GDM1 (cell line): ENCODE measurements at regions not wholly inside any gene's neighbourhood (a gene's known extent, or its start where the extent isn't known, plus 50 kb on each side); places are given as distances from the start of the nearest gene placed in this dataset.
A peak's percentile ranks its signal among the peaks of the same experiment; 100 is the strongest.

Experiments used
- DNase-seq: peaks from one replicate; lab custom pipeline; 2025; lab: John Stamatoyannopoulos, UW

GRCh38 chr12:45549337-45549902, 180.1 kb upstream of the ARID2 start:
- DNase-seq: no peak

DNA sequence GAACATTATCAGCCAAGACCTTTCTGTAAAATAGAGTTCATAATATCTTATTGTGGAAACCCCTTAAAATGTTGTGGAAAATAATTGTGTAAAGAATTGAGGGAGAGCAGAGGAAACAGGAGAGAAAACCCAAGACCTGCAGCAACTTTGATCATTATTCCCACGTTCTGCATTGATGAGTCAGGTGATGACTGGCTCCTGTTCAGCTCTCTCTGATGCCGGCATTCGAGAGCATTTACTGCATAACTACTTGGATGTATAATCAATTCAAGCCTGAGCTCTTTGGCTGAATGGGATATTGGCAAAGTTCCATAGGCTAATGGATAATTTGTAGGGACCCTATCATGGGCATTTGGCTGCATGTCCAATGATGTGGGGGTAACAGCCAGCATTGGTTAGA, 176.3 kb upstream of the ARID2 start:
- no peak for DNase-seq

- peak; percentile 56 for DNase-seq
Measured at GRCh38 chr12:45557016-45557415, 172.5 kb upstream of the ARID2 start.

- DNase-seq: no peak
Measured at GRCh38 chr12:45558353-45558752, 171.2 kb upstream of the ARID2 start.

- DNase-seq: no peak
Measured at GRCh38 chr12:45559537-45559936, 170.0 kb upstream of the ARID2 start.

GRCh38 chr12:45560689-45561088, 168.8 kb upstream of the ARID2 start:
- no peak for DNase-seq

- DNase-seq: no peak
Measured at GRCh38 chr12:45561488-45561887, 168.0 kb upstream of the ARID2 start.

DNA sequence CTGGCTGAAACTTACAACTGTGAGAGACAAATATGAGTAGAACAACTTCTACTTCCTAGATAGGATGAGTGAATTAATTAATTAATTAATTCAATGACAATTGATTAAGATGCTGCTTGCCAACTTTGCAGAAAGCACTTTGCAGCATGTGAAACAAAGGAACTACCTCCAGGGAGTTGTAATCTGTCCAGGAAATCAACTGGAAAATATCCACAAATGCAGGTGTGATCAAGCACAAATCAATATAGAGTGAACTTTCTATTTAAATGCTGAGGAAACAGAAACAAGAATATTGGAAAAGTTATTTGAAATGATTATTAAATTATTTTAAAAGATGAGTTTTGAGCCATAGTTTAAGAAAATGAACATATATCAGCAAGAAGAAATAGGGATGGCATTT, 163.9 kb upstream of the ARID2 start:
- no peak for DNase-seq

DNA sequence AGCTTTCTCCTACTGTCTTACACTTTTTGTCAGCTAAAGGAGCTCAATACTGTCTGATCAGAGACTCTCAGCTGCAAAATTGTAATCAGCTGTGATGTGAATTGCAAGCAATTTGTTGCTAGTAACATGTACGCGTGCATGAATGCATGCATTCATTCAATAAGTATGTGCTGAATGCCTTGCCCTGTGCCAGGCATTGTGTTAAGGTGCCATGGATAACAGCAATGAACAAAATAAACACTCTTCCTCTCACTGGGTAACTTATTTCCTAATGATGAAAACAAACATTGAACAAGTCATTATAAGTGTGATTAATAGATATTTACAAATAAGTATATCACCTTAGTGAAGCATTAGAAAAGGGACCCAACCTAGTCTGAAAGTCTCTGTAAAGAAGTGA, 163.2 kb upstream of the ARID2 start:
- no peak for DNase-seq

DNA sequence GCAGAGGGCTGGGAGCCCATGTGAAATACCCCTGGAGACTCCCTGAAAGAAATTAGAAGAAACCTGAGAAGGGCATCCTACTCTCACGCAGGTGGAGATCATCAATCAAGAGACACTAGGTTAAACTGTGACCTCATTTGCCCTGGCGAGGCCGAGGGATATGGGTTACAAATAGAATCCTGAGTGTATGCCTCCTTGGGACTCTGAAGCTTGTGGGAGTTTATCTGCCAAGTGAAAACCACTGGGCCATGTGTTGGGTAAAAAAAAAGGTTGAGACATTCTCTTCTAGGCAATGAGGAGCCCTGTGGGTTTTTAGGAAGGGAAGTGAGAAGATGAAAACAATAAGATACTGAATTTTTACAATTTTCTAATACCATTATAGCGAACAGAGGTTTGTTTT, 160.7 kb upstream of the ARID2 start:
- no peak for DNase-seq

DNA sequence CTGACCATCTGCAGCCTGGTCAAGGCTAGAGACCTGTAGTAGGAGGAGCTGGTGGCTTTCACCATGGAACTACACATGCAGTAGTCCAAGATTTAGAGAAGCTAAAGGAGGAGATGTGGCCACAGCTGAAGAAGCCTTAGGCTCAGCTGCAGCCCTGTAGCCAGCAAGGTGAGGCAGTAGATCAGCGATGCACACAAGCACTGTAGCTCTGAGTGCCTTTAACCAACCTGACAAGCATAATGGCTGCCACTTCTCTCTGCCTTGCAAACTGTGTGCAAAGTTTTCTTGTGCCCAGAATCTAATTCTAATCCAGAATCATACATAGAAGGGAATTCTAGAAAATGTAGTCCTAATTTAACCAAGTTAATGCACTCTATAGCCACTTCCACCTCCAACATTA, 159.0 kb upstream of the ARID2 start:
- no peak for DNase-seq

- no peak for DNase-seq
Measured at GRCh38 chr12:45572114-45572513, 157.4 kb upstream of the ARID2 start.

DNA sequence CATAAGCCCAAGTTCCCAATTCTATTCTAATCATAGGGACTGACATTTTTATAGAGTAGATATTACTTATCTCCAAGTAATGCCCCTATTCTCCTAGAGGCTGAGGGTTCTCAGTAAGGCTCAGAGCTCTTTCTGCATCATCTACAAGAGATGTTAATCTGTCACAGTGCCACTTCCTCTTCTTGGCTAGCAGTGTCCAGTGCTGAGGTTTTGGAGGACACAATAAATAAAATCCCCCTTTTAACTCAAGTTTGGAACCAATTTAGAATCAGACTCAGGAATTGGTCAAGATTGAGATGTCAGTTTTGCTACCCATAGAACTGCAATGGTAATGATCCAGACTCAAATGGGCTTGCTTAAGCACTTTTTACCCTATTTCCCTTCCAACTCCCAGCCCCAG, 154.1 kb upstream of the ARID2 start:
- no peak for DNase-seq

GRCh38 chr12:45575823-45576475, 153.6 kb upstream of the ARID2 start:
- DNase-seq: peak; percentile 67

GRCh38 chr12:45577844-45578399, 151.6 kb upstream of the ARID2 start:
- no peak for DNase-seq

- DNase-seq: no peak
Measured at GRCh38 chr12:45580356-45580969, 149.0 kb upstream of the ARID2 start.

DNA sequence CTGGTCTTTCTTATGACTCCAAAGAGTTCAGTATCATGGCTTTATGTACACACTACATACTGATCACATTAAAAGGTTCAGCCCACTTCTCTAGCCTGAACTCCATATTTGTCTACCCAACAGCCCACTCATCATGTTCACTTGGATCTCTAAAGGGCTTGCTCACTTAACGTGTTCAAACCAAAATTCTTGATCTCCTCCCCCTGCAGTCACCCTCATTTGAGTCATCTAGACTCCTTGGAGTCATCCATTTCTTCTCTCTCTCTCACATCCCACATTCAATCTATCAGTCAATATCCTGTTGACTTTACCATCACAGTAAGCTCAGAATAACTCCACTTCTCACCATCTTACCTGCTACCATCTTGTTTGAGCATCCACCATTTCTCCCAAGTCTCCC, 148.4 kb upstream of the ARID2 start:
- DNase-seq: no peak

DNA sequence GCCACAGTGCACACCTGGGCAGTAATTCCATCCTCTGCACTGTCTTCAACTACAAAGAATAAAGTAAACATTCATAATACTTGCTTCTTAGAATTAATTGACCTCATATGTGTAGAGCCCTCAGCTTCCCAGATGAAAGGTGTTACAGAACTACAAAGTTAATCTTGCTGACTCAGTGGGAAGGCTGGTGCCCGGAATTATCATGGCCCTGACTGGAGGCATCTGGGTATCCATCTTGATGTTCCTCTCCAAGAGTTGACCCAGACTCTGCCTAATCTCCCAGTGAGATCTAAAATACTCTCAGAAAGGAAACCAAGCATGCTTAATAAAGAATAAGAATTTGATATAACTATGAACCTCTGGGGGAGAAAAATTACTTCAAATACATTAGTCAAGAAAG, 147.0 kb upstream of the ARID2 start:
- no peak for DNase-seq

GRCh38 chr12:45582986-45583659, 146.4 kb upstream of the ARID2 start:
- DNase-seq: no peak

DNA sequence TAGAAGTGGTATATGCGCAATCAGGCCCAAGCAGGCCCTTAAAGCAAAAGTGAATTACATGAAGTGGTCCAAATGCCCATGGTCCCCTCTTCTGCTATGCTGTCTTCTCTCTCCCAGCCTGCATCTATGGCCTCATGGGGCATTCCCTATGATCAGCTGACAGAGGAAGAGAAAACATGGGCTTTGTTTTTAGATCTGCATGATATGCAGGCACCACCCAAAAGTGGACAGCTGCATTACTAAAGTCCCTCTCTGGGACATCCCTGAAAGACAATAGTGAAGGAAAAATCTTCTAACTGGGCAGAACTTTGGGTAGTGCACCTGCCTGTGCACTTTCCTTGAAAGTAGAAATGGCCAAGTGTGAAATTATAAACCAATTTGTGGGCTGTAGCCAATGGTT, 145.2 kb upstream of the ARID2 start:
- no peak for DNase-seq

GRCh38 chr12:45585522-45586230, 143.8 kb upstream of the ARID2 start:
- DNase-seq: no peak

DNA sequence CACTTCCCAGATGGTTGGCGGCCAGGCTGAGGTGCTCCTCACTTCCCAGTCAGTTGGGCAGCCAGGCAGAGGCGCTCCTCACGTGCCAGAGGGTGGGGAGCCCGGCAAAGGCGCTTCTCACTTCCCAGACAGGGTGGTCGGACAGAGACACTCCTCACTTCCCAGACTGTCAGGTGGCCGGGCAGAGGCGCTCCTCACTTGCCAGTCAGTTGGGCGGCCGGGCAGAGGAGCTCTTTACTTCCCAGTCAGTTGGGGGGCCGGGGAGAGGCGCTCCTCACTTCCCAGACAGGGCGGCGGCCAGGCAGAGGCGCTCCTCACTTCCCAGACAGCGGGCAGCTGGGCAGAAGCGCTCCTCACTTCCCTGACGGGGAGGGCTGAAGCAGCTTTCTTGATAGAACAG, 143.0 kb upstream of the ARID2 start:
- DNase-seq: no peak
